Breast epithelium (tissue), 4 donors: ENCODE measurements at regions not wholly inside any gene's neighbourhood (a gene's known extent, or its start where the extent isn't known, plus 50 kb on each side); places are given as distances from the start of the nearest gene placed in this dataset.

Experiments
- DNase-seq, 2 donors: peaks; one replicate each; pipeline ENCODE4 v3.0.0-alpha.2; 2019; ENCODE audit warnings: low spot score in 2 of 2
- H3K27ac ChIP-seq, 2 donors: fragments of 200-600 bp; sonication (generic) in 1 of 2; one replicate each; pipeline ENCODE4 v1.5.1; 2016 to 2019; ENCODE audit warnings: mild to moderate bottlenecking in 1 of 2
- H3K27me3 ChIP-seq, 2 donors: fragments of 200-600 bp; sonication (generic) in 1 of 2; one replicate each; pipeline versions ENCODE4 v1.5.1 to v1.6.0; 2017 to 2019; ENCODE audit warnings: control low read depth in 1 of 2, mild to moderate bottlenecking in 1 of 2
- H3K36me3 ChIP-seq: fragments of 200-600 bp; one replicate; pipeline ENCODE4 v1.5.1; 2019
- H3K4me1 ChIP-seq, 2 donors: fragments of 200-600 bp; sonication (generic); one replicate each; pipeline ENCODE4 v1.5.1; 2016 to 2019; ENCODE audit warnings: control low read depth in 1 of 2
- H3K4me3 ChIP-seq, 3 donors: fragments of 200-600 bp; sonication (generic); 1 replicate in 2 of 3; 2 replicates in 1 of 3; pipeline ENCODE4 v1.5.1; 2016 to 2019; ENCODE audit warnings: mild to moderate bottlenecking in 3 of 3, moderate library complexity in 2 of 3
- H3K9me3 ChIP-seq, 2 donors: fragments of 200-600 bp; sonication (generic) in 1 of 2; one replicate each; pipeline ENCODE4 v1.5.1; 2016 to 2019; ENCODE audit warnings: control low read depth in 1 of 2
- POLR2A ChIP-seq: fragments of 450-650 bp; IDR thresholded peaks from one replicate; pipeline ENCODE4 v1.6.1; 2016; ENCODE audit warnings: antibody characterized with exemption, mild to moderate bottlenecking, moderate library complexity
- POLR2AphosphoS5 ChIP-seq, 3 donors: sonication (generic); formaldehyde crosslinking; IDR thresholded peaks; one replicate each; pipeline ENCODE4 v1.6.1; 2017; ENCODE audit warnings: antibody characterized with exemption in 3 of 3
- intact Hi-C: fragments of 100-400 bp; cut with DNase I; formaldehyde crosslinking; loops from one replicate; pipeline ENCODE4 v1.15.1; 2023; ENCODE audit warnings: low total_unique reads
- TF ChIP-seq, protein P1 (sequence below), 3 donors: fragments of 450-650 bp; IDR thresholded peaks; one replicate each; pipeline ENCODE4 v1.5.1; 2016 to 2017; ENCODE audit warnings: antibody characterized with exemption in 3 of 3, mild to moderate bottlenecking in 3 of 3, moderate library complexity in 3 of 3

DNA sequence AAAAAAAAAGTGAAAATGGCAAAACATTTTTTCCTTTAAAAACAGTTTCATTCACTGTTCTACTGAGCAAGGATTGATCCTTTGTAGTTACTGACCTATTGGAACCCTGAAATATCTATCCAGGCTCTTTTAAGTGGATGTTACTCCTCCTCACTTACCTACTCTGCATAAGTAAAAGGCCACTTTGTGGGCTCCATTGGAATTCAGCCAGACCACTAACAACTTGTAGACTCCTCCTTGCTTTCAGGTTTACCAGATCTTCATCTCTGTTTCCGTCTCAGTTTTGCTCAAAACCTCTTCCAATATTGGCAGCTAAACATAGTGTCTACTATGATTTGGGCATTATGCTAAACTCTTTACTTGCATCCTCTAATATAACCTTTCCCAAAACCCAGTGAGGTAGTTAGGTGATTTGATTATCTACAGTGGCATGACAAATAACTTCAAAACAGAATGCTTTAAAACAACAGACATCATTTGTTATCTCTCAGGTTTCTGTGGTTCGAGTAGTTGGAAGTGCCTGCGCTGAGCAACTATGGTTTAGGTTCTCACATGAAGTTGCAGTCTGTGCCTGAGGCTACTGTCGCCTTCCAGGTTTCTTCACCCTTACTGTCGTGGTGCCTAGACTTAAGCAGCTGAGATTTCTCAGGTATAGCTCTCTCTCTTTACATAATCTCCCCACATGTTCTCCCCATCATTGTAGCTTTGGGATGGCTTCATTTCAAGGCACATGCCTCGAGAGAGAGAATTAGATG lies 698.2 kb downstream of the REEP3 start:
- no peak for DNase-seq
- Histone ChIP-seq H3K36me3 (no peaks in the 10 kb centered on the region), H3K4me1 (no peaks in the 10 kb centered on the region), H3K9me3 (peaks cover 7 to 8% of the 10 kb centered on the region in 2 donors), H3K27me3 (no peaks in the 10 kb centered on the region), H3K4me3 (no peak overlapping the region), H3K27ac (no peak overlapping the region)
- TF ChIP-seq, protein P1, sequence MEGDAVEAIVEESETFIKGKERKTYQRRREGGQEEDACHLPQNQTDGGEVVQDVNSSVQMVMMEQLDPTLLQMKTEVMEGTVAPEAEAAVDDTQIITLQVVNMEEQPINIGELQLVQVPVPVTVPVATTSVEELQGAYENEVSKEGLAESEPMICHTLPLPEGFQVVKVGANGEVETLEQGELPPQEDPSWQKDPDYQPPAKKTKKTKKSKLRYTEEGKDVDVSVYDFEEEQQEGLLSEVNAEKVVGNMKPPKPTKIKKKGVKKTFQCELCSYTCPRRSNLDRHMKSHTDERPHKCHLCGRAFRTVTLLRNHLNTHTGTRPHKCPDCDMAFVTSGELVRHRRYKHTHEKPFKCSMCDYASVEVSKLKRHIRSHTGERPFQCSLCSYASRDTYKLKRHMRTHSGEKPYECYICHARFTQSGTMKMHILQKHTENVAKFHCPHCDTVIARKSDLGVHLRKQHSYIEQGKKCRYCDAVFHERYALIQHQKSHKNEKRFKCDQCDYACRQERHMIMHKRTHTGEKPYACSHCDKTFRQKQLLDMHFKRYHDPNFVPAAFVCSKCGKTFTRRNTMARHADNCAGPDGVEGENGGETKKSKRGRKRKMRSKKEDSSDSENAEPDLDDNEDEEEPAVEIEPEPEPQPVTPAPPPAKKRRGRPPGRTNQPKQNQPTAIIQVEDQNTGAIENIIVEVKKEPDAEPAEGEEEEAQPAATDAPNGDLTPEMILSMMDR (IDR thresholded peaks at IDR 0.05), result no peak
- TF ChIP-seq POLR2A (no peak), POLR2AphosphoS5 (IDR thresholded peaks at IDR 0.05) (no peak)
- intact Hi-C loops, result no loop called here

DNA sequence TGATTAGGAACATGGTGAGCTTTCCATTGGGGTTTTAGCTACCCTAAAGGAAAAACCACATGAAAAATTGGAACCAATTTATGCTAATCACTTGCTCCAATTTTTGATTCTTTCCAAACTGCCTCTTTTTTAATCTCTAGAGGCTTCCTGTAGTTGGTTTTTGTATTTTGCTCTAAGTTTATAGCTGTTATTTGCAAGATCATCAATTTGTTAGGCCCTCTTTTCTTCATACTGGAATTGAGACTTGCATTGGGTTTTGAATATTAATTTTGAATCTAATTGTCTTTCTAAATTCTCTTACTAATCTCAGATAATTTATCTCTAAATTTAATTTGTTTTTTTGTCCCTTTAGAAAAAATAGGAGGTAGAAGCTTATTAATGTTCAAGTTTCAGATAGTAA lies 713.3 kb downstream of the REEP3 start:
- no peaks in the 10 kb centered on the region for H3K27me3 ChIP-seq
- DNase-seq, result no peak
- H3K9me3 ChIP-seq, result no peaks in the 10 kb centered on the region
- intact Hi-C loops, result no loop called here
- H3K4me1 ChIP-seq, result no peaks in the 10 kb centered on the region
- H3K27ac ChIP-seq, result no peak overlapping the region
- H3K36me3 ChIP-seq, result no peaks in the 10 kb centered on the region
- H3K4me3 ChIP-seq, result no peak overlapping the region
- TF ChIP-seq, protein P1 (IDR thresholded peaks at IDR 0.05), result no peak
- TF ChIP-seq POLR2A, result no peak
- no peak for TF ChIP-seq POLR2AphosphoS5 (IDR thresholded peaks at IDR 0.05)

DNA sequence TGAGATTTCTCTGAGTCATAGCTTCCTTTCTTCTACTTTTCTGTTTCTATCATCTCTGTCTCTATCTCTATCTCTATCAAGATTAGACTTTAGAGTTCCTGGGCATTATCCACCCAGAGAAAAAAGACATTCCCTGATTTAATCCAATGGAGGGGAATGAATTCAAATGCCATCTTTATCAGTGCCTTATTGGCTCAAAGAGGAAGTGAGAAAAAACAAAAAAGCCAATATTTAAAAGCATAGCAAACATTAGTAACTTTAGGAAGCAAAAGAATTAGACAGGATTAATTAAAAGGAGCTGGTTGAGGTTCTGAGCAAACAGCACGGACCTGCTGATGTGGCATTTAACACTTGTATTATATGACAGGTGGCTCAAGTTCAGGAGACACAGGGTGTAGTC lies 736.5 kb downstream of the REEP3 start:
- intact Hi-C loops, result no loop called here
- no peak overlapping the region for H3K4me3 ChIP-seq
- no peak for DNase-seq
- TF ChIP-seq POLR2AphosphoS5 (IDR thresholded peaks at IDR 0.05), result no peak
- TF ChIP-seq, protein P1 (IDR thresholded peaks at IDR 0.05), result no peak
- TF ChIP-seq POLR2A, result no peak
- H3K27ac ChIP-seq, result no peak overlapping the region
- H3K36me3 ChIP-seq, result no peaks in the 10 kb centered on the region
- H3K4me1 ChIP-seq, result no peaks in the 10 kb centered on the region
- H3K9me3 ChIP-seq, result no peaks in the 10 kb centered on the region
- H3K27me3 ChIP-seq, result no peaks in the 10 kb centered on the region

DNA sequence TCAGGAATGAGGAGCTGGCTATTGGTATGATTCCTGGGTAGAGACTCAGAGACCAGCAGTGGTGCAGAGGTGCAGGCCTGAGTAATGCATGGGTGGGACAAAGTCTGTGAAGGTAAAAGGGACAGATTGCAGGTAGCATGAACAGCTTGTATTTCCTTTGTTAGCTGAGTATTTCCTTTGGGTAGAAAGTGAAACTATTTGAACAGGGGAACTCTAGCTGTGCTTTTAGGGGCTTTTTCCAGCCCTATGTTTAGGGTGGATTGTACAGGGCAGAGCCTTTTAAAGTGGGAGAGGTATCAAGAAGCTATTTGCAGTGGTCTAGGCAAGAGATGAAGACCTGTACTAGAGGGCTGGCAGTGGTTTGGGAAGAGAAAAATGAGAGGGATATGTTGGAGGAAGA lies 739.9 kb downstream of the REEP3 start:
- DNase-seq, result no peak
- intact Hi-C loops, result no loop called here
- Histone ChIP-seq H3K4me3 (no peak overlapping the region), H3K27ac (no peak overlapping the region), H3K9me3 (no peaks in the 10 kb centered on the region), H3K27me3 (no peaks in the 10 kb centered on the region), H3K4me1 (no peaks in the 10 kb centered on the region), H3K36me3 (no peaks in the 10 kb centered on the region)
- TF ChIP-seq POLR2A, result no peak
- no peak for TF ChIP-seq POLR2AphosphoS5 (IDR thresholded peaks at IDR 0.05)
- TF ChIP-seq, protein P1 (IDR thresholded peaks at IDR 0.05), result no peak

DNA sequence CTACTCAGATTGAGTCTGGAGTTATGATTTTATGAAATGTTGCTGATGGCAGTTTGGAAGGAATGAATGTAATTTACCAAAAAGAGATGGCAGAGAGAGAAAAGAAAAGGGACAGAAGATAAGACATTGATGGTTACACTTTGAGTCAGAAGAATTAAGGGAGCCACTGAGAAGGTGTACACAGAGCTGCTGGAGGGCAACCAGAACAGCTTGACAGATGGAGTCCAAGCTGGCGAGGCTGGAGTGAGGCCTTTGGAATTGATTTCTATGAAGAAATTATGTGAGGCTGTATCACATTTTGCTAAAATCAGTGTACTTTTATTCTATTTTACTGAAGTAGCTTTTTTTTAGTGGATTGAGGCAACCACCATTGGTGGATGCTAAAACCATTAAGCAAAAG lies 740.5 kb downstream of the REEP3 start:
- TF ChIP-seq, protein P1 (IDR thresholded peaks at IDR 0.05), result no peak
- no peak for TF ChIP-seq POLR2A
- no peak for TF ChIP-seq POLR2AphosphoS5 (IDR thresholded peaks at IDR 0.05)
- H3K4me3 ChIP-seq, result no peak overlapping the region
- intact Hi-C loops, result no loop called here
- no peak for DNase-seq
- H3K36me3 ChIP-seq, result no peaks in the 10 kb centered on the region
- H3K4me1 ChIP-seq, result no peaks in the 10 kb centered on the region
- H3K27me3 ChIP-seq, result no peaks in the 10 kb centered on the region
- no peaks in the 10 kb centered on the region for H3K9me3 ChIP-seq
- H3K27ac ChIP-seq, result no peak overlapping the region
